Activated T-helper 1 cell treated with anti-CD3 and anti-CD28 coated beads, Interleukin-12 subunit alpha, Interleukin-12 subunit beta, Interleukin-2, Interleukin-4 antibody, amounts not matched to agents 30 ng/mL and 10 ng/mL and 1 ng/mL, durations not matched to agents 14 hours and 24 hours and 36 hours (primary cell): ENCODE measurements at regions not wholly inside any gene's neighbourhood (a gene's known extent, or its start where the extent isn't known, plus 50 kb on each side); places are given as distances from the start of the nearest gene placed in this dataset.

ENCODE experiments used
- DNase-seq: peaks from one replicate; pipeline ENCODE4 v3.0.0; 2021; ENCODE audit warnings: low spot score
- H3K27ac Mint-ChIP-seq: one replicate; pipeline ENCODE4 v1.8.0; 2021; ENCODE audit warnings: mild to moderate bottlenecking, mixed read lengths
- H3K27me3 Mint-ChIP-seq: one replicate; pipeline ENCODE4 v1.8.0; 2022; ENCODE audit warnings: mild to moderate bottlenecking, moderate library complexity, mixed read lengths; ENCODE audit not compliant: insufficient read depth
- H3K36me3 Mint-ChIP-seq: one replicate; pipeline ENCODE4 v1.8.0; 2021; ENCODE audit warnings: low read depth, mixed read lengths
- H3K4me1 Mint-ChIP-seq: one replicate; pipeline ENCODE4 v1.8.0; 2021; ENCODE audit warnings: low read depth, mixed read lengths
- H3K4me3 Mint-ChIP-seq: one replicate; pipeline ENCODE4 v1.8.0; 2021; ENCODE audit warnings: mild to moderate bottlenecking, moderate library complexity, mixed read lengths
- H3K9me3 Mint-ChIP-seq: one replicate; pipeline ENCODE4 v1.8.0; 2021; ENCODE audit warnings: mixed read lengths
- intact Hi-C: fragments of 100-400 bp; cut with micrococcal nuclease; formaldehyde crosslinking; loops from one replicate; pipeline ENCODE4 v1.15.1; 2024

DNA sequence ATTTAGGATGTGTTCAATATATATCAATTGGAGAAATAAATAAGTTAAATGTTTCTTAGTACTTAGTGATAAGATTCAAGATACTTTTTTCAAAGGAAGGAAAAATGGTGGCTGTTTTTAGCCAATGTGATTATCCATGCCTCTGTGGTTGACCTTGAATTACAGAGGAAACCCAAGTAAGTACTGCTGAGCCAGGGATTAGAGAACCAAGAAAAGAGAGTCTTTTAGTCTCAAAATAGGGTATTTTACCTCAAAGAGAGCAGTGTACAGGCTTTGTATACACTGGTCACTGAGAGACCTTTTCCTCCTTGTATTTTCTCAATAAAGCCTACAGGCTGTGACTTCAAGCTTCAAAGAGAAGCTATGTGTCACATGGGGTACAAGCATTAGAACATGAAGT is 1075.3 kb downstream of the ADGRL3 start:
- Mint-ChIP-seq H3K9me3 (peaks cover 12% of the 10 kb centered on the region), H3K4me3 (no peak overlapping the region), H3K4me1 (no peaks in the 10 kb centered on the region), H3K36me3 (no peaks in the 10 kb centered on the region), H3K27ac (no peak overlapping the region), H3K27me3 (no peaks in the 10 kb centered on the region)
- intact Hi-C loops: no loop called here
- DNase-seq: no peak

DNA sequence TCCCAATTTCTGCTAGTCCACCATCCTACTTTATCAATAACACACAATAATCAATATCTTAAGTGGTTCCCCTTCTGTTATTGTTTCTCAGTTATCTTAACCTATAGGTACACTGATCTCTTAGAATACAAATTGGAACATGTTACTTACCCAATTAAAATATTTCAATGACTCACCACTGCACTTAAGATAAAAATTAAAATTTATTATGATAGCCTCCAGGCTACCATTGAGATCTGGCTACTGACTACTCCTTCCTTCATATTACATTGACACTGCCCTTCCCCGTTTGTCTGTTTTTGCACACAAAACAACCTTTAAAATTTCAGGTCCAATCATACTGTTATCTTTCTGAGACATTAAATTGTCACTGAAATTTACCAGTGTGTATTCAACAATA is 1074.7 kb downstream of the ADGRL3 start:
- DNase-seq: no peak
- Mint-ChIP-seq H3K27ac (no peak overlapping the region), H3K4me3 (no peak overlapping the region), H3K27me3 (no peaks in the 10 kb centered on the region), H3K4me1 (no peaks in the 10 kb centered on the region), H3K36me3 (no peaks in the 10 kb centered on the region), H3K9me3 (peaks cover 12% of the 10 kb centered on the region)
- intact Hi-C loops: no loop called here

DNA sequence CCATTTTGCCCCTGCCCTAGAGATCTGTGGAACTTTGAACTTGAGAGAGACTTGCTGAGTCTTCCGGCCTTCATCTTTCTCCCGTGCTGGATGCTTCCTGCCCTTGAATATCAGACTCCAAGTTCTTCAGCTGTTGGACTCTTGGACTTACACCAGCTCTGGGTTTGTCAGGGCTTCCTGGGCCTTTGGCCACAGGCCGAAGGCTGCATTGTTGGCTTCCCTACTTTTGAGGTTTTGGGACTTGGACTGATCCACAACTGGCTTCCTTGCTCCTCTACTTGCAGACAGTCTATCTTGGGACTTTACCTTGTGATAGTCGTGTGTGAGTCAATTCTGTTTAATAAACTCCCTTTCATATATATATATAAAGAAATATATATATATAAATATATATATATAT is 1071.0 kb downstream of the ADGRL3 start:
- Mint-ChIP-seq H3K9me3 (peaks cover 6% of the 10 kb centered on the region), H3K27ac (no peak overlapping the region)

DNA sequence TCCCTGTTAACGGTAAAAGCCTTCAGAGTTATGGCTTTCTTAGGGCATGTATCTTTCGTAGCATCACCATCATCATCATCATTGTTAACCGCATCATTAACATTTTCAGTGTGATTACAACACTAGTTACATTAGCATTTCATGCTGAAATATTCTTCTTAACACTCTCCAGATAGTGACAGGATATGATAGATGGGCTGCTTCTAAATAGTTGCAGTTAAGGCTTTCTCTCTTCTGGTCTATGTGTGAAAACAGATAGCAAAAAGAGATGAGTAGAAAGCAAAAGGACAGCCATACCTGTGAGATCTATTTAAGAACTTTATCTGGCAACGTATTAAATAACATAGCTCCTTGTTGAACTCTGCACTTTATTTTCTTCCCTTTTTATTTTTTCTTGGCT is 1069.8 kb downstream of the ADGRL3 start:
- Mint-ChIP-seq H3K9me3 (peaks cover 4% of the 10 kb centered on the region), H3K27ac (no peak overlapping the region), H3K36me3 (no peaks in the 10 kb centered on the region), H3K4me3 (no peak overlapping the region), H3K4me1 (no peaks in the 10 kb centered on the region), H3K27me3 (no peaks in the 10 kb centered on the region)
- intact Hi-C loops: no loop called here
- DNase-seq: no peak

More for the DNA sequence above, 1071.0 kb downstream of the ADGRL3 start:
- intact Hi-C loops: no loop called here
- Mint-ChIP-seq H3K4me3 (no peak overlapping the region), H3K4me1 (no peaks in the 10 kb centered on the region), H3K27me3 (no peaks in the 10 kb centered on the region), H3K36me3 (no peaks in the 10 kb centered on the region)
- DNase-seq: no peak

DNA sequence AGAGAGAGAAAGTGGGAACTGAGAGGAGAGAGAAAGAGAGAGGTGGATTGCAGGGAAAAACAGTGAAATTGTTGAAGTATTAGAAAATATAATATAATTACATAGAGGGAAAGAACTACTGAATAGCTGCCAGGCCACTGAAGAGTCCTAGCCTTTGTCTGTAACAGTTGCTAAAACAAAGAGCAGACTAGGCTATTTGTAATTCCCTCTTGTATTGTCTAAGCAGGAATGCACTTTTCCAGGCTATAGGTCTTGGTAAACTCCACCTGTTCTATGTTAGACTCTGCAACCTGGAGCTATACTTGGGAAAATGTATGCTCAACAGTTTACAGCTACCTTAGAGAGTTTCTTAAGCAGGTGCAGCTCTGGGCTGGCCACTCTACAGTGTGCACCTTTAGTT is 1063.3 kb downstream of the ADGRL3 start:
- intact Hi-C loops: no loop called here
- no peak overlapping the region for H3K27ac Mint-ChIP-seq

DNA sequence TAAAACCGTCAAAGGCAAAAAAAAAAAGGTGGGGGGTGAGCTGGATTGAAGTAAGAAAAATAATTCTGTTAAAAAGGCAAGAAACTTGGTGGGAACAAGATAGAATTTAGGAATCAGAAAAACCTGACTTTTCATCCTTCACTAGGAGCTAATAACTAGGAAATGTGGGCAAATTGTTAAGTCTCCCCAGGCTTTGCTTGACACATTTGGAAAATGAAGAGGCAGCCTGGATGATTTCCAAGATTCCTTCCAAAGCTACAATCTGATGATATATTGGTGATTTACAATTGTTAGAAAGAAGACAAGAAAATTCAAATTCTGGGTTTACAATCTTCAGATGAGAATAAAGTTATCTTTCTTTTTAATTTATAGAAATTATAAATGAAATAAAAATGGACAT is 1062.5 kb downstream of the ADGRL3 start:
- no peaks in the 10 kb centered on the region for H3K4me1 Mint-ChIP-seq
- peaks cover 5% of the 10 kb centered on the region for H3K9me3 Mint-ChIP-seq
- no peak overlapping the region for H3K4me3 Mint-ChIP-seq
- intact Hi-C loops: no loop called here
- no peak for DNase-seq
- H3K27ac Mint-ChIP-seq: no peak overlapping the region
- H3K27me3 Mint-ChIP-seq: no peaks in the 10 kb centered on the region
- no peaks in the 10 kb centered on the region for H3K36me3 Mint-ChIP-seq

More for the DNA sequence above, 1063.3 kb downstream of the ADGRL3 start:
- Mint-ChIP-seq H3K4me1 (no peaks in the 10 kb centered on the region), H3K27me3 (no peaks in the 10 kb centered on the region), H3K36me3 (no peaks in the 10 kb centered on the region), H3K9me3 (peaks cover under 1% of the 10 kb centered on the region), H3K4me3 (no peak overlapping the region)
- no peak for DNase-seq

DNA sequence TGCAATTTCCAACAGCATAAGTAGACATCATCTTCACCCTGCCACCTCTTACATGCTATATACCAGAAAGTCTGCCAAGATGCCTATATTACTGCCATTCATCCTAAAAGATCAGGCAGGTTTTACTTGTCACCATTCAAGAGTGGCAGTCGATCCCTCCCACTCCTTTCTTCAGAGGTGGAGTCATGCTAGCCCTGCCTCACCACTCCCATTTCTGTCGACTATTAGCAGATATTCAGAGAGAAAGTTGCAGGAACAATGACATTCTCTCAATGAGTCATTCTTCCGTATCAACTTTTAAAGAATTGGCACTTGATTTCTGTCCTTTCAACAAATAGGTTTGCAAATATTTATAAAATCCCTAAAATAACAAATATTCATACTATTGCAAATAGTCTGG is 1060.1 kb downstream of the ADGRL3 start:
- Mint-ChIP-seq H3K4me3 (no peak overlapping the region), H3K27ac (no peak overlapping the region), H3K36me3 (no peaks in the 10 kb centered on the region), H3K27me3 (no peaks in the 10 kb centered on the region), H3K4me1 (no peaks in the 10 kb centered on the region), H3K9me3 (peaks cover 5% of the 10 kb centered on the region)
- no peak for DNase-seq
- intact Hi-C loops: no loop called here

DNA sequence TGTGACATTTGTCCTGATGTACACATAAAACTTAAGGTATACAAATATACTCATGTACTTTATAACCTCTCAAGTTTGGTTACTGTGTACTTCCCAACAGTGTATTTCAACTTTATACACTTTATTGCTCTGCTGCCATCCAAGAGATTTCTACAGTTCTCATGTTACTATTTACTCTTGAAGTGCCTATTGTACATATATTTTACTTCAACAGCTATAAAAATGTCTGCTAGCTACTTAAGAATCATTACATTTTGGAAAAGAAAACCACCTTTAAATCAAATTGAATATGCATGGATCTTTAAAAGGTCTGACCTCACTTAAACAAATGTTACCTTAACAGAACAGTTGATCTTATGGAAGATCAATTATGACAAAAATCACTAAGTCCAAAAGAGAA is 1056.4 kb downstream of the ADGRL3 start:
- Mint-ChIP-seq H3K27ac (no peak overlapping the region), H3K4me3 (no peak overlapping the region), H3K36me3 (no peaks in the 10 kb centered on the region), H3K4me1 (no peaks in the 10 kb centered on the region), H3K27me3 (no peaks in the 10 kb centered on the region), H3K9me3 (peaks cover 5% of the 10 kb centered on the region)
- no peak for DNase-seq
- intact Hi-C loops: no loop called here

DNA sequence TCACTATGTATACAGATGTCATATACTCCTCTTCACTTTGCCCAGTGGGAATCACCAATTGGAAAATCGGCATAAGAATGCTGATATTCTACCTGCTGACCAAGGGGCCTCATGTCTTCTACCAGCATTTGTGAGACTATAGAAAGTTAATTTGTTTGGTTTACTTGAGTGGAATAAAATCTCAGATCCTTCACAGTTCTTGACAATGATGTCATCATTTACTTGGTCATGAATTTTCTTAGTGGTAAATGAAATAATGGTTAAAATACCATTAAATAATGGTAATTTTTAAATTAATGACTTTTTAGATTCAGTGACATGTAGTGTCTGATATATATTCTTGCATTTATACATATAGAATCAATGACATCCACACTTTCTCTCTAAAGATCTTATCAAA is 1052.6 kb downstream of the ADGRL3 start:
- no peaks in the 10 kb centered on the region for H3K9me3 Mint-ChIP-seq
- H3K27ac Mint-ChIP-seq: no peak overlapping the region
- H3K4me1 Mint-ChIP-seq: no peaks in the 10 kb centered on the region
- no peak for DNase-seq
- no peak overlapping the region for H3K4me3 Mint-ChIP-seq
- intact Hi-C loops: no loop called here
- no peaks in the 10 kb centered on the region for H3K27me3 Mint-ChIP-seq
- H3K36me3 Mint-ChIP-seq: no peaks in the 10 kb centered on the region

DNA sequence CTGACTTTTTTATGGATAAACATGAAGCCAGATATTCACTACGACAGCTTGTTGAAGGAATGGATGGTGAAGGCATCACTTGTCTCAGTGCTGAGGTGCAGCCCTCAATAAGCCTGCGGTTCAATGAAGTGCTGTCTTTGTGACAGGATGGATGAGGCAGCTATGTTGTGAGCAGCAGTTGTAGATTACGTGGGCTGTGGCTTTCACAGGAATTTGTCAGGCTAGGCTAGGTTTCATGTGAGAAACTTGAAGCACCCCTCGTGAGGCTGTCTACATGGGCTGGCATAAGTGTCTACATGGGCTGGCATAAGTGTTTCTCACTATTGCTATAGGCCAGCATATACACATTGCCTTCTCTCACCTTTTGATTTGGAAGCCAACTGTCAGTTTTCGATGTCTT is 1050.0 kb downstream of the ADGRL3 start:
- no peaks in the 10 kb centered on the region for H3K4me1 Mint-ChIP-seq
- H3K9me3 Mint-ChIP-seq: no peaks in the 10 kb centered on the region
- no peaks in the 10 kb centered on the region for H3K36me3 Mint-ChIP-seq
- no peaks in the 10 kb centered on the region for H3K27me3 Mint-ChIP-seq
- intact Hi-C loops: no loop called here
- H3K27ac Mint-ChIP-seq: no peak overlapping the region
- no peak for DNase-seq
- no peak overlapping the region for H3K4me3 Mint-ChIP-seq

DNA sequence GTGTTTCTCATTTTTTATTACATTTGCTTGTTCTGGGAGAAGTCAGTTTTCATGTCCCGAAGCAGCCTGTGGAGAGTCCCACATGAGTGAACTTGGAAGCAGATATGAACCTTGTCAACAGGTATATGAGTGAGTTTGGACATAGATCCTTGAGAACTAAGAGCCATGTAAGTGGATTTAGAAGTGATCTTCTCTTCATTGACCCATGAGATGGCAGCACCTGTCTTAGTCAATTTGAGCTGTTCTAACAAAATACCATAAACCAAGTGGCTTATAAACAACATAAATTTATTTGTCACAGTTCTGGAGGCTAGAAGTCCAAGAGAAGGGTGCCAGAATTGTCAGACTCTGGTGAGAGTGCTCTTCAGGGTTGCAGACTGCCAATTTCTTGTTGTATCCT is 1043.8 kb downstream of the ADGRL3 start:
- Mint-ChIP-seq H3K27ac (no peak overlapping the region), H3K27me3 (no peaks in the 10 kb centered on the region), H3K4me1 (no peaks in the 10 kb centered on the region), H3K36me3 (no peaks in the 10 kb centered on the region), H3K9me3 (peaks cover 5% of the 10 kb centered on the region), H3K4me3 (no peak overlapping the region)
- DNase-seq: no peak
- intact Hi-C loops: no loop called here

DNA sequence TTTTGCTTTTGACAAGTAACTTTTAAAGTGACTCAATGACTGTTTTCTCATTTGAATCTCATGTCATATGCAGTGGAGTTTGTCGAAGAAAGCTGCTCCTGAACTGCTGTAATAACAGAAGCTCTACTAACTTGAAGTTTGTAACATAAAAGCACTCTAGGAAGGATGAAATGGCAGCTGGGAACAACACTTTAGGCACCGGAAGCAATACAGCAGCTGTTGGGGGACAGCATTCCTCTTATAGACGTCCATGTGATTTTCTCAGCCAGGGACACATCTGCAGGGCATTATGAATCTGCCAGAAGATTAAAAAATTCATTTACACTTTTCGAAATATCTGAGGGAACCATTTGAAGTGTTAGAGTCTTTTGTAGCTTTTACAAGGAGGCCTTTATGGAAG is 1035.8 kb downstream of the ADGRL3 start:
- intact Hi-C loops: no loop called here

DNA sequence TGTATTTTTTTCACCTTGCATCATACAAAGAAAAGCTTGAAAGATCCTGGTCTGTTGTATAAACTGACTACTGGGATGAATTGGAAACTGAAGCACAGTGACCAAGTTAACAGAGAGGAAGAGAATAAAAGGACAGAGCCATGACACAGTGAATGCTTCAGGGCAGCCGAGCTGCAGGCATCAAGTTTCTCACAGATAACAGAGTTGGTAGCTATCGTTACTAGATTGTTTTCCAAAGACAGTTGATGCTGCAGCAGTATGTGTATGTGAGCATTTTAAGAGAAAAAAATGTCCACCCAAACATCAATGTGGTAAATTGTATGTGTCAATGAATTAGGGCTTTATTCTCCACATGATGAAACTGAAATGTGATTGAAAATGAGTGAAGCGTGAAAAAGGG is 1032.7 kb downstream of the ADGRL3 start:
- intact Hi-C loops: no loop called here
- Mint-ChIP-seq H3K4me3 (no peak overlapping the region), H3K27me3 (no peaks in the 10 kb centered on the region), H3K36me3 (no peaks in the 10 kb centered on the region), H3K4me1 (no peaks in the 10 kb centered on the region), H3K27ac (no peak overlapping the region), H3K9me3 (peaks cover 3% of the 10 kb centered on the region)
- DNase-seq: no peak

More for the DNA sequence above, 1035.8 kb downstream of the ADGRL3 start:
- Mint-ChIP-seq H3K36me3 (no peaks in the 10 kb centered on the region), H3K4me3 (no peak overlapping the region), H3K27me3 (no peaks in the 10 kb centered on the region), H3K4me1 (no peaks in the 10 kb centered on the region), H3K27ac (no peak overlapping the region), H3K9me3 (peaks cover 8% of the 10 kb centered on the region)
- no peak for DNase-seq

DNA sequence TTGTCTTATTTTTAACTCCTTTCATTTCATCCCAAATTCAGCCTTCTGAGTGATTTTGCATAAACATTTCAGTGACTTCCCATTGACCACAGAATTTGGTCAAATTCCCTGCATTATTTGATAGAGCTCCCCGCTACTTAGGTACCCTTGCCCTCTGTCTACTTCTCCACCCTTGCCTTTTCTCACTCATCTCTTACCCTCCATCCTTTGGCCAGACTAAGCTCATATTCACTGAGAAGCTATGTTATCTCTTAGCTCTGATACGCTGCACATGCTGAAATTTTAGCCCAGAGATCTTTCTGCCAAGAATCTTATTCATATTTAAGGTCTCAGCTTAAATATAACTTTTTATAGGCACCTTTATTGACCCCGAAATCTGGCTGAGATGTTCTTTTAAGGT is 1031.9 kb downstream of the ADGRL3 start:
- Mint-ChIP-seq H3K27me3 (no peaks in the 10 kb centered on the region), H3K4me3 (no peak overlapping the region), H3K9me3 (peaks cover 3% of the 10 kb centered on the region), H3K4me1 (no peaks in the 10 kb centered on the region), H3K27ac (no peak overlapping the region), H3K36me3 (no peaks in the 10 kb centered on the region)
- no peak for DNase-seq
- intact Hi-C loops: no loop called here
